HG03432 (cell line): ENCODE measurements at regions not wholly inside any gene's neighbourhood (a gene's known extent, or its start where the extent isn't known, plus 50 kb on each side); places are given as distances from the start of the nearest gene placed in this dataset.
A peak's percentile ranks its signal among the peaks of the same experiment; 100 is the strongest.
"Not testable (repeated sequence)": the region's sequence is repeated elsewhere in the genome, so short reads cannot be mapped to it uniquely, and the experiment has no call there.

Experiments used
- ATAC-seq: cut with Tn5 transposase; IDR thresholded peaks from one replicate; pipeline ENCODE4 v1.9.1; 2021; ENCODE audit warnings: mild to moderate bottlenecking, moderate library complexity; ENCODE audit not compliant: unreplicated experiment

- ATAC-seq = not testable (repeated sequence)
These were observed 51.5 kb downstream of the PPIAL4A start for GRCh38 chr1:120941066-120941465.

- ATAC-seq = not testable (repeated sequence)
These were observed 52.3 kb downstream of the PPIAL4A start for GRCh38 chr1:120941836-120942217.

GRCh38 chr1:120942218-120942944 is 52.8 kb downstream of the PPIAL4A start:
- ATAC-seq = peak; percentile 90

- not testable (repeated sequence) for ATAC-seq
These were observed 53.4 kb downstream of the PPIAL4A start for GRCh38 chr1:120942945-120943319.

- ATAC-seq = not testable (repeated sequence)
These were observed 55.1 kb downstream of the PPIAL4A start for GRCh38 chr1:120944691-120945090.

- ATAC-seq = not testable (repeated sequence)
These were observed 55.6 kb downstream of the PPIAL4A start for GRCh38 chr1:120945122-120945521.

- not testable (repeated sequence) for ATAC-seq
These were observed 57.5 kb downstream of the PPIAL4A start for GRCh38 chr1:120947114-120947513.

- not testable (repeated sequence) for ATAC-seq
These were observed 60.2 kb downstream of the PPIAL4A start for GRCh38 chr1:120949724-120950123.

- ATAC-seq = not testable (repeated sequence)
These were observed 61.1 kb downstream of the PPIAL4A start for GRCh38 chr1:120950633-120951032.

GRCh38 chr1:120951100-120951499 is 61.5 kb downstream of the PPIAL4A start:
- not testable (repeated sequence) for ATAC-seq

GRCh38 chr1:120952207-120952870 is 62.8 kb downstream of the PPIAL4A start:
- not testable (repeated sequence) for ATAC-seq

- not testable (repeated sequence) for ATAC-seq
These were observed 63.3 kb downstream of the PPIAL4A start for GRCh38 chr1:120952871-120953265.

GRCh38 chr1:120954736-120955135 is 65.2 kb downstream of the PPIAL4A start:
- ATAC-seq = no peak

GRCh38 chr1:120955961-120956360 is 66.4 kb downstream of the PPIAL4A start:
- not testable (repeated sequence) for ATAC-seq

GRCh38 chr1:120966018-120966417 is 76.4 kb downstream of the PPIAL4A start:
- not testable (repeated sequence) for ATAC-seq

GRCh38 chr1:120972863-120973262 is 83.3 kb downstream of the PPIAL4A start:
- ATAC-seq = not testable (repeated sequence)

- ATAC-seq = not testable (repeated sequence)
These were observed 84.3 kb downstream of the PPIAL4A start for GRCh38 chr1:120973836-120974235.

- not testable (repeated sequence) for ATAC-seq
These were observed 87.7 kb downstream of the PPIAL4A start for GRCh38 chr1:120977279-120977678.

- ATAC-seq = not testable (repeated sequence)
These were observed 92.0 kb downstream of the PPIAL4A start for GRCh38 chr1:120981489-120982094.

GRCh38 chr1:120994614-120995013 is 105.0 kb downstream of the PPIAL4A start:
- not testable (repeated sequence) for ATAC-seq

- ATAC-seq = not testable (repeated sequence)
These were observed 105.5 kb downstream of the PPIAL4A start for GRCh38 chr1:120995025-120995424.
